NCI-H446 (cell line): ENCODE measurements at regions not wholly inside any gene's neighbourhood (a gene's known extent, or its start where the extent isn't known, plus 50 kb on each side); places are given as distances from the start of the nearest gene placed in this dataset.
"Not testable (repeated sequence)": the region's sequence is repeated elsewhere in the genome, so short reads cannot be mapped to it uniquely, and the experiment has no call there.

Source experiments
- DNase-seq, 2 experiments: peaks; one replicate each; lab custom pipeline; 2025; lab: John Stamatoyannopoulos, UW

DNA sequence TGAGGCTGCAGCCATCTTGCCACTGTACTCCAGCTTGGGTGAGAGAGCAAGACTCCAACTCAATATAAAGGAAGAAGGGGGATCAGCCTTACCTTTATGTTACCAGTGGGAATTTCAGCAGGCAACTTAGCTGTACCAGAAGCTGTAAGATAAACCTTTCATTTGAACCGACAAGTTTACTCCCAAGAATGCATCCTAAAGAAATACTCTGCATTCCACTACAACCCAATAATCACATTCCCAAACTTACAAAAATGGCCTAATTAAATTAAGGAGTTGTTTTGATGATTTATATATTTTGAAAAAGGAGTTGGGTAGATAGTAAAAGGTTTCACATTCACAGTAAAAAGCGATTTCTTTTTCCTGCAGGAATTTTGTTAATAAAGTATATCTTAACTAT, 241.4 kb downstream of the TTC8 start:
- no peak for DNase-seq

GRCh38 chr14:89067293-89067972, 243.0 kb downstream of the TTC8 start:
- DNase-seq, result no peak

- no peak for DNase-seq
Observed at GRCh38 chr14:89078021-89078795, 253.8 kb downstream of the TTC8 start.

DNA sequence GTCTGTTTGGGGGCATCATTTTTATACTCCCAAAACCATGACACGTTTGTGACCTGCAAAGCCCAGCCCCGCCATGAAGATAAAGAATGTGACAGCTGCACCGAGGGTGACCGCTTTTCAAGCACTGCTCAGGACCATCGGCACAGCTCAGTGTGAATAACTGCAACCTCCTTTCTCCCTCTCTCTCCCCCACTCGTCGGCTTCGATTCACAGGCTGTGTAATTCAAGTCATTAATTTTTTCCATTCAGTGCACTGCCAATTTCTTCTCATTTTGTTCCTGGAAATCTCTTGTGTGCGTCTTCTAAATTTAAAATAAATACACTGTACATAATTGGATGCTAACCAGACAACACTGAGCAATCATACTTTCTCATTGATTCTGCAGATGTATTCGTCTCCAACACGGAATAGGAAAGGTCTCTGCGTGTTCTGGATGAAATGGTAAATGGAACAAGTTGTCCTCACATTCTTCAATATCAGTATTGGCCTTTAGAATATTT, 260.8 kb downstream of the TTC8 start:
- no peak for DNase-seq

DNA sequence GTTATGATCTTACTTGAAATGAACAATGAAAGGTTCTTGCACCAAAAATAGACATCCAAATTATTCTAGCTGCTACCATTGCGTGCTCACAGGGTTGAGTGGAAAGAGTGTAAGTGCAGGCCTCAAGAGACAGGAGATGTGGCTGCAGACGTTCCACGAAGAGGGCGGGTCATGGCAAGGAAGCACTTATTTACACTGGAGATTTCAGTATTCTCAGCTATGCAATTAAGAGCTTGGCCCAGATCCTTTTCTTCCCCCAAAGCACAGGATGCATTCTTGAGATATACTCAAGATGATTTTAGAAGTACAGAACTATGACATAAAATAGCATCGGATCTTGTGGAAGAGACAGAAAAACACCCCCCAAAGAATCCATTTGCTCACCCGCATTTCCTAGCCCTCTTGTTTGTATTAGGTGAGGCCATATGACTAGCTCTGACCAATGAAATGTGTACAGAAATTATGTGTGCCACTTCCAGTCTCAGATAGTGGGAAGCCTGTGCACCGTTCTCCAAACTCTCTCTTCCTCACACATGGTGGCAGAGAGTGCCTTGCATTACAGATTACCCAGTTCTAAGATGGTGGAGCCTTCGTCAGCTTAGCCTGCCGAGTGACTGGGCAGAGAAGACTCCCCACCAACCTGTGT, 261.4 kb downstream of the TTC8 start:
- no peak for DNase-seq

DNA sequence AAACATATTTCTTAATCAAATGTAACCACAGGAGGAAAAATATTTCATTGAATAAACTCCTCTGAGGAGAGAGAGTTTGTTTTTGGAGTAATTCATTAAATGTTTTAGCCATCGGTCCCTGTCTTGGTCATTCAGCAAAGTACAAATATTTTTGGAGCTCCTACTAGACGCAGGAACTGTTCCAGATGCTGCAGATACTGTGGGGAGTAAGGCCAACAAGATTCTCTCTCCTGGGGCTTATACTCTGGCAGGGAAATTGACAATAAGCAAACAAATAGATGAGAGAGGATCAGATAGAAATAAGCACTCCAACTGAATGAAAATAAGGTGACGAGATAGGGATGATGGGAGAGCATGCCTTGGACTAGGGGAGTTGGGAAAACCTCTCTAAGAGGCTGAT, 264.1 kb downstream of the TTC8 start:
- DNase-seq, result no peak

DNA sequence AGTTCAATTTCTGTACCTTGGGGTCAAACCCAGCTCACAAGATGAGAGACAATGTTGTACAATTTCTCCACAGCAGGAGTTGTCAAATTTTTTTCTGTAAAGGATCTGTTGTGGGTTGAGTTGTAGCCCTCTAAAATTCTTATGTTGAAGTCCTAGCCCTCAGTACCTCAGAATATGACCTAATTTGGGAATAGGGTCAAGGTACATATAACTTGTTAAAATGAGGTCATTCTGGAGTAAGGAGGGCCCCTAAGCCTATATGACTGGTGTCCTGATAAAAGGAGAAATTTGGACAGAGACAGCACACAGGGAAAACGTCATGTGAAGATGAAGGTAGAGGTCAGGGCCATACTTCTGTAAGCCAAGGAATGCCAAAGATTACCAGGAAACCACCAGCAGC, 264.9 kb downstream of the TTC8 start:
- DNase-seq, result no peak

- no peak for DNase-seq
Observed at GRCh38 chr14:89091781-89092180, 267.3 kb downstream of the TTC8 start.

- no peak for DNase-seq
Observed at GRCh38 chr14:89093083-89093730, 268.8 kb downstream of the TTC8 start.

DNA sequence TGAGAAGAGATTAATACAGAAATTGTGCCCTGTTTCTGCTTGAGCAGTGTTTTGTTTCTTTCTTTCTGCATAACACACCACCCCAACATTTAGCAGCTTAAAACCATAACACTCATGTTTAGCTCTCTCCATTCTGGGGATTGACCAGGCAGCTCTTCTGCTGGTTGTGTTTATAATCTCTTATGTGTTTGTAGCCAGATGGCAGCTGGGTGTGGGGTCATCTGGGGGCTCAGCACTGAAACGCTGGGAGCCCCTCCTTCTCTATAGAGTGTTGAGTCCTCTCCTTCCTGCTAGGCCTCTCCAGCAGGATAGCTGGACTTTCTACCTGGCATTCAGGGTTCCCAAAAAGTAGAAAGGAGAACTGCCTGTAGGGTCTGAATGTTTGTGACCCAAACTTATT, 270.6 kb downstream of the TTC8 start:
- no peak for DNase-seq

DNA sequence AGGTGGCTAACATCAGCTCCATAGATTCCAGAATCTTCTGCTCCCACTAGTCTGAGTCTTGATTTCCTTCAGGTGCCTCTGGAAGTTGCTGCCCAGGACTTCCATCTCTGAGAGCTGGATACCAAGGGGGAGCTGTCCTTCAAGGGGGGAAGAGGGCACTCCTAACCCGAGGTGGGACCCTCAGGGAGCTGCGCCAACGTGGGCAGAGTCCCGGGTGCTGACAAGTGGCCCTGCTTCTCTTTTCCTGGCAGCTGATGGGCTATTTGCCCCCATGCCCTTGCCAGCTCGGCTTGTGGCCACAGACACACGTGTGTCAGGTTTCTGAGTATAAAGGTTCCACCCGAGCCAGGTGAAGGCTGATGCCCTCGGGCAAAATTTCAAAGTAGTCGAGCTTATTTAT, 272.5 kb downstream of the TTC8 start:
- DNase-seq, result no peak

- DNase-seq, result no peak
Observed at GRCh38 chr14:89098254-89098653, 273.8 kb downstream of the TTC8 start.

DNA sequence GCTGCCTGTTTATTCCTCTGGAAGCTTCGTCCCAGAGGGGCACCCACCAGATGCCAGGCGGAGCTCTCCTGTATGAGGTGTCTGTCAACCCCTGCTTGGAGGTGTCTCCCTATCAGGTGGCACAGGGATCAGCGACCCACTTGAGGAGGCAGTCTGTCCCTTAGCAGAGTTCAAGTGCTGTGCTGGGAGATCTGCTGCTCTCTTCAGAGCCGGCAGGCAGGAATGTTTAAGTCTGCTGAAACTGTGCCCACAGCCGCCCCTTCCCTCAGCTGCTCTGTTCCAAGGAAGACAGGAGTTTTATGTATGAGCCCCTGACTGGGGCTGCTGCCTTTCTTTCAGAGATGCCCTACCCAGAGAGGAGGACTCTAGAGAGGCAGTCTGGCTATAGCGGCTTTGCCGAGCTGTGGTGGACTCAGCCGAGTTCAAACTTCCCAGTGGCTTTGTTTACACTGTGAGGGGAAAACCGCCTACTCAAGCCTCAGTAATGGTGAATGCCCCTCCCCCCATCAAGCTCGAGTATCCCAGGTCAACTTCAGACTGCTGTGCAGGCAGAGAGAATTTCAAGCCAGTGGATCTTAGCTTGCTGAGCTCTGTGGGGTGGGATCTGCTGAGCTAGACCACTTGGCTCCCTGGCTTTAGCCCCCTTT, 279.8 kb downstream of the TTC8 start:
- DNase-seq, result not testable (repeated sequence)

- DNase-seq, result not testable (repeated sequence)
Observed at GRCh38 chr14:89104861-89105260, 280.4 kb downstream of the TTC8 start.
